ENCODE measurements at regions not wholly inside any gene's neighbourhood (a gene's known extent, or its start where the extent isn't known, plus 50 kb on each side); places are given as distances from the start of the nearest gene placed in this dataset.

DNA sequence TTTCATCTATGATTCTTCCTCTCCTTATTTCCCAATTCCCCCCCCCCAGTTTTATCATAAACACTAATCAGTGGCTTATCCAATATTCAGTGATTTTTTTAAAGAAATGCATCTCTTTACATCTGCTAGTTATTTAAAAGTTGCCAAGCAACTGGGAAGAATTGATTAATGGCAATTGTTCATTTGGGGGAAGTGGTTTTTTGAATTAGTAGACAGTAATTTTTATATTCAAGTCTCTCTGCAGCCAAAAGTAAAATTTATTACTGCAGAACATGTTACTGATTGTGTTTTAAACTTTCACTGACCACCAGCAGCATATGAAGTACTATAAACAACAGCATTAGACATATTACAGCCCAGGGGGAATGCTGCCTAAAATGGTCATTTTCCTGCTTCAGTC lies 308.8 kb upstream of the NREP start:
- H3K27me3 ChIP-seq (replicated peaks; ENCODE audit: control insufficient read depth, insufficient read depth, low read length), result no peaks in the 10 kb centered on the region
- BruUV-seq (replicated peaks), result no TSS peak

DNA sequence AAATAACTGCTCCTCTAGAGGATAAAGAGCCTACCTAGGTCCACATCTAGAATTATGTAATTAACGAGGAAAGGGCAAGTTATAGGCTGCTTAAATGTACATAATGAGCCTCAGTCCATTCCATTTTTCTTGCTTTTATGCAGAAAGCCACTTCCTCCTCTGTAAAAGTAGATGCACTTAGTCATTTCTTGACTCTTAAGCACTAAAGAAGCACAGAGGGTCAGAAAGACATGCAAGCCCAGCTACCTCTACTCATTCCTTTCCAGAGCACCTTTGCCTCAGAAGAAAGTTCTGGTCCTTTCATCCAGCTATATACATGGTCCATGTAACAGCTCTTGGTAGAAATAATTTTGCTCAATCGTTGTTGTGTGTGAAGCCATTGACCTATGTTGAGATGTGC lies 308.0 kb upstream of the NREP start:
- H3K4me3 Mint-ChIP-seq (ENCODE audit: unreplicated experiment), result no peak overlapping the region
- Histone ChIP-seq H3K4me1 (no peaks in the 10 kb centered on the region), H3K36me3 (ENCODE audit: control insufficient read depth, insufficient read depth, low read length) (no peaks in the 10 kb centered on the region), H3K27me3 (replicated peaks; ENCODE audit: control insufficient read depth, insufficient read depth, low read length) (no peaks in the 10 kb centered on the region), H3K4me3 (ENCODE audit: low read depth, low read length) (no peak overlapping the region), H3K9me3 (no peaks in the 10 kb centered on the region)
- peaks cover 5% of the 10 kb centered on the region for H3K27me3 Mint-ChIP-seq (ENCODE audit: insufficient read depth, unreplicated experiment)
- TF ChIP-seq, protein P1, sequence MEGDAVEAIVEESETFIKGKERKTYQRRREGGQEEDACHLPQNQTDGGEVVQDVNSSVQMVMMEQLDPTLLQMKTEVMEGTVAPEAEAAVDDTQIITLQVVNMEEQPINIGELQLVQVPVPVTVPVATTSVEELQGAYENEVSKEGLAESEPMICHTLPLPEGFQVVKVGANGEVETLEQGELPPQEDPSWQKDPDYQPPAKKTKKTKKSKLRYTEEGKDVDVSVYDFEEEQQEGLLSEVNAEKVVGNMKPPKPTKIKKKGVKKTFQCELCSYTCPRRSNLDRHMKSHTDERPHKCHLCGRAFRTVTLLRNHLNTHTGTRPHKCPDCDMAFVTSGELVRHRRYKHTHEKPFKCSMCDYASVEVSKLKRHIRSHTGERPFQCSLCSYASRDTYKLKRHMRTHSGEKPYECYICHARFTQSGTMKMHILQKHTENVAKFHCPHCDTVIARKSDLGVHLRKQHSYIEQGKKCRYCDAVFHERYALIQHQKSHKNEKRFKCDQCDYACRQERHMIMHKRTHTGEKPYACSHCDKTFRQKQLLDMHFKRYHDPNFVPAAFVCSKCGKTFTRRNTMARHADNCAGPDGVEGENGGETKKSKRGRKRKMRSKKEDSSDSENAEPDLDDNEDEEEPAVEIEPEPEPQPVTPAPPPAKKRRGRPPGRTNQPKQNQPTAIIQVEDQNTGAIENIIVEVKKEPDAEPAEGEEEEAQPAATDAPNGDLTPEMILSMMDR (IDR thresholded peaks at IDR 0.05; ENCODE audit: insufficient read depth in 1 of 2, low read depth in 1 of 2, low read length in 1 of 2, severe bottlenecking in 1 of 2, unreplicated experiment in 1 of 2), result no peak
- no peaks in the 10 kb centered on the region for H3K4me1 Mint-ChIP-seq (ENCODE audit: low read depth, unreplicated experiment)
- H3K36me3 Mint-ChIP-seq (ENCODE audit: insufficient read depth, unreplicated experiment), result no peaks in the 10 kb centered on the region
- intact Hi-C loops (cut with micrococcal nuclease; ENCODE audit: unreplicated experiment), result no loop called here
- ChIA-PET CTCF (no interaction called here), POLR2A (no interaction called here)
- H3K9me3 Mint-ChIP-seq (ENCODE audit: unreplicated experiment), result no peaks in the 10 kb centered on the region
- no peak for DNase-seq
- BruUV-seq (replicated peaks), result no TSS peak
- no peak overlapping the region for H3K27ac Mint-ChIP-seq (ENCODE audit: unreplicated experiment)

More for the DNA sequence above, 308.8 kb upstream of the NREP start:
- no peaks in the 10 kb centered on the region for H3K9me3 ChIP-seq
- Mint-ChIP-seq H3K9me3 (ENCODE audit: unreplicated experiment) (no peaks in the 10 kb centered on the region), H3K4me3 (ENCODE audit: unreplicated experiment) (no peak overlapping the region), H3K27ac (ENCODE audit: unreplicated experiment) (no peak overlapping the region), H3K4me1 (ENCODE audit: low read depth, unreplicated experiment) (no peaks in the 10 kb centered on the region), H3K36me3 (ENCODE audit: insufficient read depth, unreplicated experiment) (no peaks in the 10 kb centered on the region), H3K27me3 (ENCODE audit: insufficient read depth, unreplicated experiment) (peaks cover 5% of the 10 kb centered on the region)
- H3K4me1 ChIP-seq, result no peaks in the 10 kb centered on the region
- no peaks in the 10 kb centered on the region for H3K36me3 ChIP-seq (ENCODE audit: control insufficient read depth, insufficient read depth, low read length)
- TF ChIP-seq, protein P1 (IDR thresholded peaks at IDR 0.05; ENCODE audit: insufficient read depth in 1 of 2, low read depth in 1 of 2, low read length in 1 of 2, severe bottlenecking in 1 of 2, unreplicated experiment in 1 of 2), result no peak
- CTCF ChIA-PET, result no interaction called here
- POLR2A ChIA-PET, result no interaction called here
- H3K4me3 ChIP-seq (ENCODE audit: low read depth, low read length), result no peak overlapping the region
- DNase-seq, result no peak
- intact Hi-C loops (cut with micrococcal nuclease; ENCODE audit: unreplicated experiment), result no loop called here

DNA sequence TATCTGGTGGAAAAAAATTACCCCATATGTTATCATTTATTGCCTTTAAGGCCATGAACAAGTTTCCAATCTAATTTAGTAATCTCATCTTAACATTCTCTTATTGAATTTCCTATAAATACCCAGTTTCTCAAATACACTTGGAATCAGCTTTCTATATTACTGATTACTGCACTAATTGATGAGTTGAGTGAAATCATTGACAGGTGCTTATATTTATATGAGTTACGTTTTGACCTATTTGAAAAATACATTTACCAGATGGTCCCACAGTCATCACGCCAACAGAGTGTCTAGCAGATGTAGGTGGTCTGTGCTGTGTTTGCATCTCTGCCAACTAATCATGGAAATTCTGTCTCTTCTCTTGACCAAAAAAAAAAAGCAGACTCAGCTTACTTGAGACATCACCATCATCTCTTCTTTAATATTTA lies 307.3 kb upstream of the NREP start:
- H3K9me3 Mint-ChIP-seq (ENCODE audit: unreplicated experiment), result no peaks in the 10 kb centered on the region
- no peaks in the 10 kb centered on the region for H3K27me3 ChIP-seq (replicated peaks; ENCODE audit: control insufficient read depth, insufficient read depth, low read length)
- ChIA-PET CTCF (no interaction called here), POLR2A (no interaction called here)
- H3K4me1 Mint-ChIP-seq (ENCODE audit: low read depth, unreplicated experiment), result no peaks in the 10 kb centered on the region
- intact Hi-C loops (cut with micrococcal nuclease; ENCODE audit: unreplicated experiment), result no loop called here
- no TSS peak for BruUV-seq (replicated peaks)
- TF ChIP-seq, protein P1 (IDR thresholded peaks at IDR 0.05; ENCODE audit: insufficient read depth in 1 of 2, low read depth in 1 of 2, low read length in 1 of 2, severe bottlenecking in 1 of 2, unreplicated experiment in 1 of 2), result no peak
- H3K4me3 ChIP-seq (ENCODE audit: low read depth, low read length), result no peak overlapping the region
- no peak overlapping the region for H3K4me3 Mint-ChIP-seq (ENCODE audit: unreplicated experiment)
- H3K36me3 Mint-ChIP-seq (ENCODE audit: insufficient read depth, unreplicated experiment), result no peaks in the 10 kb centered on the region
- H3K4me1 ChIP-seq, result no peaks in the 10 kb centered on the region
- no peaks in the 10 kb centered on the region for H3K9me3 ChIP-seq
- H3K27me3 Mint-ChIP-seq (ENCODE audit: insufficient read depth, unreplicated experiment), result peaks cover 5% of the 10 kb centered on the region
- H3K27ac Mint-ChIP-seq (ENCODE audit: unreplicated experiment), result no peak overlapping the region
- no peaks in the 10 kb centered on the region for H3K36me3 ChIP-seq (ENCODE audit: control insufficient read depth, insufficient read depth, low read length)
- no peak for DNase-seq

All from Caco-2 (cell line).